ENCODE measurements at regions not wholly inside any gene's neighbourhood (a gene's known extent, or its start where the extent isn't known, plus 50 kb on each side); places are given as distances from the start of the nearest gene placed in this dataset.

GRCh38 chr20:22490287-22491193, 93.8 kb downstream of the FOXA2 start:
- no peak for TF ChIP-seq POLR2A (IDR thresholded peaks at IDR 0.05; ENCODE audit: low read depth, low read length)
- no peak for TF ChIP-seq POLR2AphosphoS5 (IDR thresholded peaks at IDR 0.05; ENCODE audit: low read depth, low read length)
- TF ChIP-seq TAF1 (IDR thresholded peaks at IDR 0.05; ENCODE audit: low read depth, low read length), result no peak
